Stimulated activated naive CD8-positive, alpha-beta T cell treated with anti-CD3 and anti-CD28 coated beads, Interleukin-15, Interleukin-2, amounts not matched to agents 100 U/mL and 50 U/mL, for 24 hours (primary cell): ENCODE measurements at regions not wholly inside any gene's neighbourhood (a gene's known extent, or its start where the extent isn't known, plus 50 kb on each side); places are given as distances from the start of the nearest gene placed in this dataset.

Experiments
- ATAC-seq: fragments of 150-1000 bp; cut with Tn5 transposase; one replicate; pipeline ENCODE4 v1.10.0; 2021
- DNase-seq: peaks from one replicate; pipeline ENCODE4 v3.0.0; 2021

DNA sequence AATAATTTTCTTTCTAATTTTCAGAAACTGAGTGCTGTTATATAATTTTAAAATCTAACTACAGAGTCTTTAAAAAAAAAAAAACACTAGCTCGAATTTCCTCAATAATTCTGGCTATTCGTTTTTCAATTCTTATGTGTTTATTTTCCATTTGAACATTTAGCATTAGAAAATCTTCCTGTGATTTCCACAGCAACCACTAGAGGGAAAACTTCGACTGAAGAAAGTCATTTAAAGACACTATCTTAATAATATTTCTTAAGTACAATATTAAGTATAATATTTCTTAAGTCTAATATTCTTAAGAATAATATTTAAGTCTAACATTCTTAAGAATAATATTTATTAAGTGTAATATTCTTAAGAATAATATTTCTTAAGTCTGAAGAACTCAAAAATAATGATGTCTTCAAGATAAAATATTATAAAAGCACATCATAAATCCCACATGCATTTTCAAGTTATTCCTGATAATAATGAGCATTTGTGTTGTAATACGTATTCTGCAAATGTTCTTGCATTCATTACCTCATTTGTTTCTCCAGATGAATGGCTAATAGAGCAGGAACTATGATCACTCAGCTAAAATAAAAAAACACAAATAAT is 118.4 kb upstream of the WDR17 start:
- ATAC-seq, result no peak
- no peak for DNase-seq

DNA sequence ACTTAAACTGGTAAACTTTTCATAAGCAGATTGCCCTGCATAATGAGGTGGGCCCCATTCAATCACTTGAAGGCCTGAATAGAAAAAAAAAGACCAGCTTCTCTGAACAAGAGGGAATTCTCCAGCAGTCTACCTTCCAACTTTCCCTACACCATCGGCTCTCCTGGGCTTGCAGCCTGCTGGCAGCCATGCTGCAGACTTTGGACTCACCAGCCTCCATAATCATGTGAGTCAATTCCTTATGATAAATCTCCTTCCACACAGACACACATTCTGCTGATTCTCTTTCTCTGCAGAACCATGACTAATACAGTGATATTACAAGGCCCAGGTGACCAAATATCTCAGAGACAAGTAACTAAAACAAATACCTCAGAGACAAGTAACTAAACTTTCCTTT is 113.8 kb upstream of the WDR17 start:
- DNase-seq, result no peak

DNA sequence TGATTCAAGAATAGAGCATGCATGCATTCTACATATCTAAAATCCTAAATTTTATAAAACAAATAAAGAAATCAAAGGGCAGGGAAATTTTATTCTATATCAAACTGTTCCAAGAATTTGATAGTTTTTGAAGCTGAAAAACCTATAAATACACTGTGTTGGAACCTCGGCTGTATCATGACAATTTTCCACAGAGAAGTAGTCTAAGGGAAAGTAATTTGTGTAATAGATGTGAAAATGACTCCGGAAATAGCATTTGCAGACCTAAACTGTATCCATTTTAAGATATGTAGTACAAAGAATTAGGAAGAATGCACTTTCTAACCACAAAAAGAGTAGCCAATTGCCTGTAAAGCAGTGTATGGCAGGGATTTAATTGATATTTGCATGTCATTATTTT is 112.5 kb upstream of the WDR17 start:
- no peak for DNase-seq
- ATAC-seq, result no peak

More for the DNA sequence above, 113.8 kb upstream of the WDR17 start:
- ATAC-seq, result no peak

DNA sequence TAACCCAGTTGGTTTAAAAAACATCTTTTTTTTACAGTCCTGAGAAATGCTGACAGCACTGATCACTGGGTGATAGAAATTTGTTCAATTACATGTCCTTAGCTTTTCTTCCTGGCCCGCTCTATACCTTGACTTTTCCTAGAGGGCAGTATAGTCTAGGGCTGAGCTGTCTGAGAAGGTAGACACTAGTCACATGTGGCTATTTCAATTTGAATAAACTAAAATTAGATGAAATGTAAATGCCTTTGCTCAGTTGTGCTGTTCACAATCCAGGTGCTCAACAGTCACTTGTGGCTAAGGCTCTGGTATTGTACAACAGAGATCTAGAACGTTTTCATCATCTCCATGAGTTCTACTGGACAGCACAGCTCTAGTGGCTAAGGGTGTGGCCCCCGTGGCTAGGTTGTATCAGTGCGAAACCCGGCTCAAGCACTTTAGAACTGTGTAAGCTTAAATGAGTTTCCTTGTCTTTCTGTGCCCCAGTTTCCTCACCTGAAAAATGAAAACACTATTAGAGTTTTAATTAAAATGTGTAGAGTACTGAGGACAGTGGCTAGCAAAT is 111.6 kb upstream of the WDR17 start:
- no peak for DNase-seq
- ATAC-seq, result no peak

DNA sequence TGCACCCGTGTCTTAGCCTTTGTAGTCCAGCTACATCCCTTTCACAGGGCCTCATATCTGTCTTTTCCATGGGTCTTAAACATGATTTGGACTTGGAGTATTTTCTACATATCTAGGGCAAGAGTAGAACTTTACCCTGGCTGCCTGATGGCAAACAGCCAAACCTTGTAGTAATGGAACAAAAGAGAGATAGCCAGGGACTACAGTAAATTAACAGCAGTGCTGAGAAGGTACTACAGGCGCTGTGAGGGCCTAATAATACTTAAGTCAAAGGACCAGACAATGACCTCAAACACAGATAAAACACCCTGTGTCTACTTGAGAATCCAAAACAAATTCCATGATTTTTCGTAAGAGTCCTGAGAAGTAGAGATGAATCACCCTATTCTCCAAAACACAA is 111.0 kb upstream of the WDR17 start:
- no peak for DNase-seq
- no peak for ATAC-seq

DNA sequence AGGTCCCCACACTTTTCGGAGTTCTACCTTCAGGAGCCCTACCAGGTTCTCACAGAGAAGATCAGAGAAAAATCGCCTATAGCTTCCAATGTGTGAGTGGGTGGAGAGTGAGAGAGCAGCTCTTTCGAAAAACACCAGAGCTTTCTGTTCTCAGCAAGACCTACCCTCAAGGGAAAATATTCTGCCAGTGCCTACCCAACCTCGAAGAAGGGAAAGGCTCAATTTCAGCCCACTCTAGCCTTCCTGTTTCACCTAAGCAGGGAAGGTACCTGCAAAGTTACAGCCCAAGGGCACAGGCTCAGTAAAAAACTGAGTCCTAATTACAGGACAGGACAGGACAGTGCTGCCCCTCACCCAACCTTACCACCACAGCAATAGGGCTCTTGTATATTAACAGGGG is 104.0 kb upstream of the WDR17 start:
- no peak for ATAC-seq
- DNase-seq, result no peak

DNA sequence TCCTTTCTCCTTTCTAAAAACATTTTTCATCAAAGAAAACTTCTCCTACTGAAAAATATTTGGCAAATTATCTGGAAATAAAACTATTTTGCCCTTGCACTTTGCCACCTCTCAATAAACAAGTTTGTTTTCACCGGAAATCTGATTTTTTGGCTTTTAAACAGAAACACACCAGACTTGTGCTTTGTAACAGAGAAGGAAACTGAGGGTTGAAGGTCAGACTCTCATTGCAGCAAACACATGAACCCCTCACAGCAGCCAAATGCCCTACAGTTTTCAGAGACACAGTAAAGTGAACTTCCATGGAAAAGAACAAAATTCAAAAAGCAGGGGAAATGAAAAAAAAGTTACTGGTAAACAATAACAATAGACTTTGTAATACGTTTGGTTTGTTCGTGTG is 95.6 kb upstream of the WDR17 start:
- ATAC-seq (no peak), DNase-seq (no peak)

DNA sequence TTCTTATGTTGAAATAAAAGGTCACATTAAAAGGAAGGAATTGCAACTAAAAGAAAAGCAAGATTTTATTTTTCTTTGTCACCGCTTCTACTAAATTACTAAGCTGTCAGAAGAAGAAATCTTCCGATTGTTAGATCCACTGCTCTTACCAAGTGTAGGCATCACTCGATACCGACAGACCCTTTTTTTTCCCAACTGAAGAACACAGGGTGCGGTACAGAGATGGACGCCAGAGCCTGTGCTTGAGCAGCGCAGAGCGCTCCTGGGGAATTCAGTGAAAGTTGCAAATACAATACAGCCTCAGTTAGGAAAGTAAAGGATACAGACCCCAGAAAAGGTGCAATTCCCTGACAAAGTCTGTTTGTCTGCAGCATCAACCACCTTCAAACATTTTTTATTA is 94.9 kb upstream of the WDR17 start:
- DNase-seq, result no peak
- ATAC-seq, result no peak

DNA sequence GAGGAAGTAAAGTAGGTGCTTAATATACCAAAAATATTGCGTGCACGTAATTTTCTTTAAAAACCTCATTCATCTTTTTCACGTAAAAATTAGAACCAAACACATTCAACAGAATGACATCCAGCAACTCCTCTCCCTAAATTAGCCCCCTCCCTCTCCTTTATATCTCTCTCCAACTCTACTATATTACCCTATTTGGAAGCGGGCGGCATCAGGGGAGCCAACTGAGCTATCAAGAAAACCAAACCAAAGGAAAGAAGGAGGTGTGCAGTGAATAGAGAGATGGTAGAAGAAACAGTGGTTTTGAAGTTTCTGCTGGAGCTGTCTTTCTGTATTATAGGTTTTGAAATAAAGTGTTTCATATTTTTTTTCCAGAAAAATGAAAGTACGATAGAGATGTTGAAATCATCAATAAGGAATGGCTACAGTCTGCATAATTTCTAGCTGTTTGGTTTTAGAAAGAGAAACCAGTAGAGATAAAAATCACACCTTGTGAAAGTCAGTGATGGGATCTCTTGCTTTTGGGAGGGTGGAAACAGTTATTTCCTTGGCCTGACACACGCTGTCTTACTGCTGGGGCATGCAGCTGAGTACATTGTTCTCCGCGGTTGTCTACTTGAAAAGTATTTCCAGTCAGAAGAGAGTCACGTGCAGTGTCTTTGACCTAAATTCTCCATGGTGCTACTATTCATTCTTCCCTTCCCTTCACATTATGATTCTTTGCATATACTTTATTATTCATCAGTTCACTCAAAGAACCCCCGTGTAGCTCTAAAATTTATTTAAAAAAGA is 94.1 kb upstream of the WDR17 start:
- ATAC-seq (no peak), DNase-seq (no peak)

DNA sequence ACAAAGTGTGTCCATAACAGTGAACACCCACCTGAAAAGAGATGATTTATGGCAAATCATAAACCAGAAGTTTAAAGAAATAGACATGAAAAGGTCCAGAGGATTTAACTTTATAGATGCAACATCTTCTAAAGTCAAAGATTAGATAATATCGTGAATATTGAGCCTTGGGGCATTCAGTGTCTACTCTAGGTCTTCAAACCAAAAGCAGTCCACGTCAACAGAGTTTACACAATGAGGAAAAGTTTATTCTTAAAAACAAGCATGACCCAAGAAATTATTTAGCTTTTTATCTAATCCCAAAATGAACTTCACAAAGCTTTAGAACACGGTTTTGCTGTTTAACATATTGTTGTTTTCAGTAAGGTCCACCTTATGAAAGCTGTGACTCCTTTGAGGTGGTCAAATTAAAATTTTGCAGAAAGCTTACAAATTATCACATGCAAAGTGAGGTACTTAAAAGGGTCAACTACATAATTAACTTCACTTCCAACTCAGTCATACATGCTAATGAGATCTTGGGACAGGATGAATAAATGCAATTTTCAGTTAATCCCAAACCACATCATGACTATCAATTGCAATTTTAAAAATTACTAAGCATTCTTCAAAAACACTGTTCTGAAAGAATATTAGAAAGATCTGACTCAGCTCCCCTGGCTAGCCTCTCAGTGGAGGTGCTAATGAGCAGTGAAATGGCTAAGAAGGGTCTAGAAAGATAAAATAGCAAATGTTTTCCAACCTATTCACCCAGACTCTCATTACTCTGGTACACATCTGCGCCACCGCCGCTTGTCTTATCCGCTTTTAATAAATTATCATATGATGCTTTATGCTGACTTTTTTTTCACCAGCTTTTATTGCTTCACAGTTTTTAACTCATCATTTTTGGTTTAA is 92.4 kb upstream of the WDR17 start:
- DNase-seq, result no peak
- ATAC-seq, result no peak

DNA sequence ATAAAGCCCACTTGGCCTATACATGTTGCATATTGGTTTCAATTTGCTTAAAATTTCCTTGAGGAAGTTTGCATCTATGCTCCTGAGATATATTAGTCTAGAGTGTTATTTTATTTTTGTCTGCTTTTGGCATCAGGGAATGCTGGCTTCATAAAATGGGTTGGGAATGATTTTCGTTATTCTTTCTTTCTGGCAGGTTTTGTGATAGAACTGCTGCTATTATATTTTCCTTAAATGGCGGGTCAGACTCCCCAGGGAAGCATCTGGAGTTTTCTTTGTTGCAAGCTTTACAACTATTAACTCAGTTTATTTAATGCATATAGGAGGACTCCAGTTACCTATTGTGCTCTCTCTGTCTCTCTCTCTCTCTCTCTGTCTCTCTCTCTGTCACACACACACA is 82.0 kb upstream of the WDR17 start:
- ATAC-seq (no peak), DNase-seq (no peak)

DNA sequence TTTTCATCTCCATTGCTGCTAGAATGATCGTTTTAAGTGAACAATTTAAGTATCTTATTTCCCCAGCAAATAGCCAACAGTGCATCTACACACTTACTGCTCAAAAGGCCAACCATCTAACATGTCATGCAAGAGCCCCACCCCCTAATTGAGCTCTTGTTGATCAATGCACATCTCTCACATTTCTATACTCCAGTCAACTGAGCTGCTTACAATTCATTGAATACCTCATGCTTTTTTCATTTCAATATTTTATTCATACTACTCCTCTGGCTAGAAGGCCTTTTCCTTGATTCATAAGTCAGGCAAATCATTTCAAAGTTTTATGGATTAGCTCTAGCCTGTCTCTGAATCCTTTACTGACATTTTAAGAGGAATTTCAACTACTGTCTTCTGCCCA is 79.0 kb upstream of the WDR17 start:
- ATAC-seq, result no peak
- DNase-seq, result no peak

DNA sequence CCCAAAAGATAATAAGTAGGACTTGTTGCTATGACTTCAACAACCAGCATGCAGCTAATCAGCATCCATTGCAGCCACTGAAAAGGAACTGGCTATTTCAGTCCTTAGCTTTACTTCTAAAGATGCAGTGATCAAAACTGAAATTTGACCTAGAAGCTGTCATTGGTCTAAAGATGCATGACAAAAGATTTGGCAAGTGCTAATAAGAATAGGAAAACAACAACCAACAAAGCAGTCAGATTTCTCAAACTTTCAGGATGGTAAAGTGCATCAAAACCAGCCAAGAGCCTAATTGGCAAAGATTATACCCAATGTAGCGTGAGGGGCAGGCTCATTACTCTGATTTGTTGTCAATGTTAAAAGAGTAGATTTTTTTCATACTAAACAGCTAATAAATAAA is 77.1 kb upstream of the WDR17 start:
- ATAC-seq (no peak), DNase-seq (no peak)

DNA sequence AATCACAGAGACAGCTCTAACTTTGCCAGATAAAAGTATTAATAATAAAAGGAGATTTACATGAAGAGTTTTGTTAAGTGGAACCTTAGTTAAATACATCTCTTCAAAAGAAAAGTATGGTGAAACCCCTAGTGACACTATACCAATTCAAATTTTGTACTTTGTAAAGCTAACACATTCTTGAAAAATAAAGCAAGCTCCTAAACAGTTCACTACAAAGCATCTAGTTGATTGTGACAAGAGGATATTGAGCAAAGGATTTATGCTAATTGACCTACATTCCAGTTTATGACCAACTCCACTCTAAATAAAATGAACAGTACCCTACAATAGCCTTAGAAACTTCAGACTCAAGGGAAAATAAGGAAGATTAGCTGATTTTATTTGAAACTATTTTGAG is 69.4 kb upstream of the WDR17 start:
- no peak for ATAC-seq
- DNase-seq, result no peak

DNA sequence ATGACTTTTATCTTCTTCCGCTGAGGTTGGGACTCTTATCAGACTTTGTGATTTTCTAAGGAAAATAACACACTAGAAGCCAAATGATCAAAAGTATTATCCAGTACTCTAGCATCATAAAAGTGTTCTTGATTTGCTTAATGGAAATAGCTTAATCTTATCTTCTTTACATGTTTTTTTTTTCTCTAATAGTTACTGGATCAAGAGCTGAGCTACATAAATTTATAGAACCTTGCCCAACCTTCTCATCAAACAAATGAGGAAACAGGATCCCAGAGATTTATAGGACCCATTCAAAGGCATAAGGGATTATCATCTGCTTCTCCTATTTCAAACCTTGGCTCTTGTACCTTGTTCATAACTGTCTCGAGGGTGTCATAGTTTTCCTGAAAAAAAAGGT is 68.3 kb upstream of the WDR17 start:
- no peak for DNase-seq

DNA sequence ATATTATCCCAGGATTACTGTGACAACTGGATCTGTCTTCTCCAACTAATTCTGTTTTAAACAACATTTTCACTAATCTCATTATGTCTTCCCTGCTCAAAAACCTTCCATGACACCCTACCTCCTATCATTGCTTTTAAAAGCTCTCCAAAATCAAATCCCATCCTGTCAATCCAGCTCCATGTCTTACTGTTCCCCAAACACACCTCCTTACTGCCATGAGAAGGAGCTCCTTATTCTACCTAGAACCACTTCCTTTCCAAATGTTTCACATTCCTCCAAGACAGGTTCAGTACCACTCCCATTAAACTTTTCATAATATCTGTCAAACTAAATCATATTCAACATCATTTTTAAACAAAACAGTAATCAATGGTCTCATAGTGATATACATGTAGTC is 66.9 kb upstream of the WDR17 start:
- DNase-seq, result no peak
- ATAC-seq, result no peak

More for the DNA sequence above, 68.3 kb upstream of the WDR17 start:
- ATAC-seq, result no peak

DNA sequence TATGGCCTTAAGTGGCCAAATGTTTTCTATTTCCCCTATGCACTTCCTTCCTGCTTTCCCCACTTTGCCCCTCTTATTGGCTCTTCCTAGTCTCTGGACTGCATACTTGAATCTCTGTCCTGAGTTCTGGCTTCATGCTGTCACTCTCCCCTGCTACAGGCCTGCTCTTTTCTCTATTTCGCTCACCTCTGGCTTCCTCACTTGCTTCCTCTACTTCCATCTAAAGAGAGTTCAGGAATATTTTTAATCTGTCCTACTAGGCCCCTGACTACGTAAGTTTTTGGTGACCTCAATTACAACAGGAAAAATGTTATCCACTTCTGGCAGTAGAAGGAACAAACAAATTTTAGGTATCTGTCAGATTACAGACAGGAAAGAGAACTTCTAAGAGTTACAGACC is 65.7 kb upstream of the WDR17 start:
- no peak for ATAC-seq
- no peak for DNase-seq

DNA sequence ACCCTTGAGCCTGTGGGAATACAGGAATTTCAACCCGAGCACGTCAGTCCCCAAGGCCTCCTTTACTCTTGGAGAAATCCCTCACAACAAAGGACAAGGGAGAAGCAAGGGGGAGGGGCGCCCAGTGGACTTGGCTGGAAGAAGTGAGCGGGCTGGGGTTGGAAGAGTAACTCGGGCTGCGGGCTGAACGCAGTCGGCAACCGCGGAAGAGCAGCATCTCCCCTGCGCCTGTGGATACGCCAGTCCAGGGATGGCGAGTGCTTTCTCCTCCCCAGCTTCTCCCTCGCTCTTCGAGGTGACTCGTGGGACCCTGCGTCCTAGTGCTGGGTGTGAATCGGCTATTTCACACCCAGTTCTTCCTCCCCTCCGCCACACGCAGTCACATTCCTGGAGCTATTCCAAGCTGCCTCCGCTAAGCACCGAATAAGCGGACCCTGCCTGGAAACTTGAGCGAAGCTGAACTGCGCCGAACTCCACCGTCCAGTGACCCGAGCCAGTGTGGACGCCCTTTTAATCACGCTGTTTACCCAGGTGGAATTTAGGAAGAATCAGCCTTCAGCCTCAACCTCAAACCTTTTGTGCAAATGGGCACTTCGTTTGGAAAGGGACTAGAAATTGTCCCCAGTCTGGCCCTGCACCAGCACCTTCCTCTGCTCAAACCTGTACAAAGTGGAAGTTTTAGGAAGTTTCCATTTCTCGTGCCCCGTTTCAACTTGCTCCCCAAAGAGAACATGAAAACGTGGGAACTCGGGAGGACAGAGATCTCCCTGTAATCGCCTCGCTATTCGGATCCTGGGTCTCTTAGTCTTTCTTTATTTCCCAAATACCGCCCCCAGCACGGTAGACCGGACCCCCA is 64.3 kb upstream of the WDR17 start:
- ATAC-seq (no peak), DNase-seq (no peak)

DNA sequence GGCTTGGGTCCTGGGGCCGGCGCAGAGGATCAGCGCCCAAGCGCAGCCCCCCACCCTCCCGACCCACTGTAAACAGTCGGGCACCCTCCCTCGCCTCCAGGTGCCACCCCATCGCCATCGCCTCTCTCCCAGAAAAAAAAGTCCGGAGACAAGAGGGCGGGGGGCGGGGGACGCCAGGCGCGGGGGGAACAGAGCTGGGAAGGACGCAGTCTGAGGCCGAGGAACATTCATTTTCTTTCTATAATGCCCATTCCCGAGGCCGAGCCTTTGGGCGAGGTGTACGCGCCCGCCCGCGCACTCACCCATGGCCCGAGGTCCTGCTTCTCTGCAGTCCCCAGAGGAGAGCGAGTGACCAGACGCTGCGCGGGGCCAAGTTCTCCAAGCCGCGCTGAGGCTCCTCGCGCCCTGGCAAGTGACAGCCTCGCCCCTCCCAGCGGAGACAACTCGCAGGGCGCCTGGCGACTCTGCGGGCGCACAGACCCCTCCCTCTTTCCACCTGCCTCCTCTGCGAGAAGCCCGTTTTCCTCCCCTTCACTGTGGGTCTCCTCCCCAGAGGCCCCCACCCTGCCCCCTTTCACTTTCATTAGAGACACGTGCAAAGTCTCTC is 63.5 kb upstream of the WDR17 start:
- peak; percentile 10 for DNase-seq
- ATAC-seq, result peak; percentile 28

DNA sequence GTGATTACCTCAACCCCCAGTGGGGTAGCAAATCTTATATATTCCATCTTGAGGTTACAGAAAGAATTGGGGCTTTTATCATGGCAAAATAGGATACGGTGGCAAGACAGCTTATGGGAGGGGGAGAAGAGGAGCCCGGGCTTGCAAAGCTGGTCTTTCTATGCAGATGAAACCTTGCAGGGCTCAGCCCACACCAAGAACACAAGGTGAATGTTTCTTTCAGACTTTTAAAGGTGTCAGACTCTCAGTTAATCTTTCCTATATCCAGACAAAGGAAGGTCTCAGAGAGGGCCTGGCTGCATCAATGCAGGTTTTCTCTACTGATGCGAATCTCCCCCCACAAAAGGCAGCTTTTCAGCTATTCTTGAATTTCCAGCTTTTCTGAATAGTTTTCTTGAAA is 59.9 kb upstream of the WDR17 start:
- no peak for ATAC-seq
- DNase-seq, result no peak

DNA sequence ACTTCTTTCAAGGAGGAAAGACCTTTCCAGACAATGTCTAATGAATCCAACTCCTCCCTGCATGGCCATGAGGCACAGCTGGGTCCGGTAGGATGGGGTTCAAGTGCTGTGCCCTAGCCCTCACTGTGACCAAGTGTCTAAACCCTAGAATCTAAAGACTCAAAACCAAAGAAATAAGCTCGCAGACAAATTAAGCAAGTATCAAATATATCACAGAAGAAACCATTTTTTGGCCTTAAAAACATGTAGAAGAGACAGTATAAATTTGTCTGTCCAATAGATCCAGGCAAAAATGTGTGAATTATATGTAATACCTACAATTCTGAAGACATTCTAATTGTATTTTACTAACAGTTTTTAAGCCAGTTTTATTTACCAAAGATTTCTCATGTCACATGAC is 56.4 kb upstream of the WDR17 start:
- DNase-seq (no peak), ATAC-seq (no peak)

DNA sequence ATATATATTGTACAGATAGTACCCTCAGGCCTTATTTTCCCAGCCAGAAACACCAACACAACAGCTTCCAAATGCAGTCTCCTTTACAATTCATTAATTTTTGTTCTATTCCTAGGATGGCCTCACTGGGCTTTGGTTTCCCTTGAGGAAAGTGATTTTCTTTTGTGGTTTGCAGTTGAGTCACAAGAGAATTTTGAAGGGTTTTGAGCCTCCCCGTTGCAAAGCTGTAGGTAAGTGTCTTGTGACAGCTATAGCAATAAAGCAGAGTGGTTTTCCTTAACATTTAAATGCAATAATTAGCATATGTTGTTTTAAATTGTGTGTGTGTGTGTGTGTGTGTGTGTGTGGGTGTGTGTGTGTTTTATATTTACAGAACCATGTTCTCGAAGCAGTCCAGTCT is 54.1 kb upstream of the WDR17 start:
- DNase-seq, result no peak
- ATAC-seq, result no peak
